CD4-positive, alpha-beta T cell treated with Interleukin-15 for 1 hour (primary cell): ENCODE measurements at regions not wholly inside any gene's neighbourhood (a gene's known extent, or its start where the extent isn't known, plus 50 kb on each side); places are given as distances from the start of the nearest gene placed in this dataset.

ENCODE experiments used
- DNase-seq: peaks from one replicate; pipeline ENCODE4 v3.0.0-alpha.2; 2020

DNA sequence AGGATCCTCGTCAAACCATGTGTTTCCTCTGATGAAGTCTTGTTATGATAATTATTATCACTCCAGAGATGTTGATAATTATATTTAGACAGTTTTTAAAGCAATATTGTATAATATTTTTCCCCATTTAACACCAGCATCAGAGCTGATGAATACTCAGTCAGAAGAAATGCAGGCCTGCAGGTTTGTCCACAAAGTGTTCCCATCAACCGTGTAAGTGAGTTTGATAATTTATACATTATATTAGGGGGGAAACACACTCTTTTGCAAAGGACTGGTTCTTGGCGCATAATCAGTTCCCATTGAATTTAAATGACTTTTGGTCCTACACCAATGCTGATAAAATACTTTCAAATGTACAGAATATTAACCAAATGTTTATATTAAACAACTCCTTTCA is 454.8 kb downstream of the TOX3 start:
- DNase-seq, result no peak

DNA sequence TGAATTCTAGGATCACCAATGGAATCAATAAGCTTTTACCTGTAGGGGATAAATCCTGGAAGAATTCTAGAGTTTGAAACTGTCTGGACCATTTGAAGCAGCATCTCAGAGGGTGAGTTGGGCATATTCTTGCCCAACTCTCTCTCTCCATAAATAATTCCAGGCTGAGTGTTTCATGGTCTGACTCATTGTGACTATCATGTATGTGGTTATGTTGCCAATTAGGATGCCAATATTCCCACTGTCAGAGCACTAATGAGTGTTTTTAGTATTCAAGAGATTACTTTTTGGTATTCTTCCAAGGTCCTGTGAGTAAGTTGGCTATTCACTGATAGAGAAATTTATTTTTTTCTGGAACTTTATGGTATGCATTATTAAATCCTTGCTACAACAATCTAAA is 456.9 kb downstream of the TOX3 start:
- no peak for DNase-seq

DNA sequence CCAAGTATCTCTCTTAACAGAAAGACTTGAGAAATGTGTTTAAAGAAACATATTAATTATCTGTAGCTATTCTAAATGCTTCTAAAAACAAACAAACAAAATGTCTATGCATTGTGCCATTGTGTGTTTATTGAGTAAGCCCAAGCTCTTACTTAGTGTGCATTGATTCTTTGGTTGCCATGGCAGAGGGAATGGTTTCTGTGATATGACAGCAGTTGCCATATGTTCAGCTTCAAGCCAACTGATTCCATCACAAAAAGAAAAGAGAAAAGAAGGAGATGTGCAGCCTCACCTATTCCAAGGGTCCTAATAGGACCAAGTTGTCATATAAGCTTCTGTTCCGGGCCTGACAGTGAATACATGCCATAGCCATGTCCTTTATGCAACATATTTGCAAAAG is 457.5 kb downstream of the TOX3 start:
- no peak for DNase-seq

DNA sequence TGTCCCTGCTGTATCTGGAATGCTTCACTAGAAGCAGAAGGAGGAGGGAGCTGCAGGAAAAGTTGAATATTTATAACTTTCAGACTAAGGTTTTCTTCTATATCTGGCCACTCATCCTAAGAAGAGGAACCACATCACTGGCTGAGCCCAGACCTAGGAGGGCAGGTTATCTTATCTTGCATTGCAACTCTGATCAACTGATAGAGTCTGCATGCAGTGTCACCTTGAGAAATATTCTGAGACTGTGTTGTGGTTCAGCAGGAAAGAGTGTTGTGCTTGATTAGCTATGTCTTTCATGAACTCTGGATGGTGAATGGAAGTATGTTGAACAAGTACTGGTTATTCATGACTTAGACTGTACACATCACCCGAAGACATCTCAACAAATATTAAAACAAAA is 460.0 kb downstream of the TOX3 start:
- DNase-seq, result no peak

DNA sequence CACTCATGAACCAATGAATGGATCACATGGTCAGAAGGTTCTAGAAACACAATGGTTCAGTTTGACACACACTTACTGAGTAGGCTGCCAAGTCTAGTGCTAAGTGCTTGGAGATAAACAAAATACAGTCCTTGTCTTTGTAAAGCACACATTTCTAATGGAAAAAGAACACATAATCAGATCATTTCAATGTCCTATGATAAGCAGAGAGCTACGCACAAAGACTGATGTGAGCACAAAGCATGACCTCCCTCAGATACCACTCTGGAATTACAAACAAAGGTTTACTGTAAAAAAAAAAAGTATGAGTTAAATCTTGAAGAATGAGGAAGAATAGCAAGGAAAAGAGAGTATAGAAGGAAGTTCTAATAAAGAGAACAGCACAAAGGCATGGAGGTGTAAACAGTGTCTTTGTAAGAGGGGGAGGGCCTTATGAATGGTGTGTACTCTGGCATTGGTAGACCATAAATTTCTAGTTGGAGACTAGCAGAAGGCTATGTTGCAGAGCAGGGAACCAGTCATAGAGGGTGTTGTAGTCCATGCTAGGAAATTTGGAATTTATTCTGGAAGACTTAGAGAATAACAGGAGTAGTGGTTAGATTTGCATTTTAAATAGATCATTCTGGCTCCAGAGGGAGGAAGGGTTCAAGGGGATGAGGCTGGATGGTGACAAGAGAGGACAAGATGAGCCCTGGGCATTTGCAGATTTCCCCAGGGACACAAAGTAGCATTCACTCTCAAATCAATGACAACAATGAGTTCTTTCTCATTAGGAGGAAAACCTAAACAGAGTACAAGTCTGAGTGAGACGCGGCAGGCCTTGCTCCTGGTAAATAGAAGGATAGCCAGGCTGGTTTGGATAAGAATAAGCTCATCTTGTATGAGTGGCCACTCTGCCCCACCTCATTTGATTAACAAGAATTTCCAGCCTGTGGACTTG is 468.0 kb downstream of the TOX3 start:
- DNase-seq, result no peak

DNA sequence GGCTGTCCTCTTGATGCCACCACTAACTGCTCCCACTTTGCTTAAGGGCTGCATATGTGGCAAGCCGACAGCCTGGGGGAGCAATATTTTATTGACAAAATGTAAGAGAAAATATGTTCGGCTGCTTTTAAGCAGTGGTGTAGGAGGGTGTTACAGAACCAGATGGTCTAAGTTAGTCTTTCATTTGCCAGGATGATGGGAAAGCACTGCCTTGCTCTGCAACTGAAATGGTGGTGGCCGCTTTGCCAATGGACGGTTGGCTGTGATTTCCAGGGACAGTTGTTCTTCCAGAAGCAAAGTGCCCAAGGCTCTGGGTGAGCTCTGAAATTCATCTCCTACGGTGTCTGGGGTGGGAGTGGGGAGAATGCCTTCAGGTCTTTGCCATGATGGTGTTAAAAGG is 469.3 kb downstream of the TOX3 start:
- DNase-seq, result no peak

DNA sequence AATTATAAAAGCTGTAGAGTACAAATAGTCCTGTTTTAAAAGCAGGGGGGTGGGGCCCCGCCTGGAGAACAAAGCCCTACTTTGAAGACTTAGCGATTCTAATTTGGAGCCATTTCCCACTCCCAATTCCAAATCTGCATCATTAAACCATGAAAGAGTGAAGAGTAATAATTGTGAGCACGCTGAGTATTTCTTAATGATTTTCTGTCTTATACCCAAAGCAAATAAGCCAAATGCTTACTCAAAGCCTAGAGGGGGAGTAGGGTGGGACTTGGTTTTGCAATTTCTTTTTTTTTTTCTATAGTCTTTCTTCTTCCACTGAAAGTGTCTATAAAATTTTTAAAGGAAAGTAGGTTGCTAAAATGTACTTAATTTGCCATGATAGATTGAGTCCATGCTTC is 470.1 kb downstream of the TOX3 start:
- DNase-seq, result no peak

DNA sequence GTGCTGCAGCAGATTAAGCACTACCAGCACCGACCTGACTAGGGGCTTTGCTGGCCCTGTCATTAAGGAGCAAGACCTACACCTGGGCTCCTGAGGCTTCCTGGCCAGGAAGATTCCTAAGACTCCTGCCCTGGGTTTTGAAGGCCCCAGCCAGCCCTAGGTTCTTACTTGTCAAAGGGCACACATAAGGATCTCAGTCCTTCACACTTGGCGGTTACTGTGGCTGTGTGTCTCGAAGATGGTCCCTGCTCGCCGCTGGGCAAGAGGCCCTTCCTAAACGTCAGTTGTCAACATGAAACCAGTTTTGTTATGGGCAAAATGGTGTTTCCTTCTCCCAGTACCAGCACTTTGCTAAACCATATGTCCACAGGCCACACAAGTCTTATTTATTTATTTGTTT is 470.6 kb downstream of the TOX3 start:
- no peak for DNase-seq

DNA sequence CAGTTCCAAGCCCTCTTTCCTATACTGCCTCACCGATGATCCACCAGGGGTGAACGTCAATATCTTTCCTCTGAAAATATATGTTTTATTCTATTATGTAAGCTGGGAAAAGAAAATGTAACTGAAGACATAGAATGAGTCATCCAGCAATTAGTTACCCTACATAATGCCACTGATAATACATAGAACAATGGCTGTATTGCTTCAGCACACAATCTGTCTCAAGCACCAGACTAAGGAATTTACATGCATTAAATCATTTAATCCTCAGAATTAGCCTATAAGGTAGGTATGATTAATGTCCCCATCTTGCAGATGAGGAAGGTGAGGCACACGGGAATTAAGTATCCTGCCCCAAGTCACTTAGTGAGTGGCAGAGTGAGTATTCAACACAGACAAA is 472.8 kb downstream of the TOX3 start:
- DNase-seq, result no peak

DNA sequence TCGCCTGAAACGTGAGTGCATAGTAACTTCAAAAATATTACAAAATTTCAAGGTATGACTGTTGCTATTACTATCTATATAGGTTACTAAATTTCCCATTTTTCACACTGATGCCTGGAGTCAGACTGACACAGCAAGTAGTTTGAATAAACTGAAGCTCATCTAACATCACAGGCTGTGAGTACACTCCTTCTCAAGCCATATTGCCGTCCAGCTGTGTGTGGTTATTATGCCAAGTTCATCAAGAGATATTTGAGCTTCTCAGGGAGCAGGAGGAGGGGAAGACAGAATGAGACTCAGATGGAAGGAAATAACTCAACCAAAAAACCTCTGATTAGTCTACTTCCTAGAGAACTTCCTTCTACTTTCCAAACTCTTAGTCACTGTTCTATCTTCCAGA is 473.9 kb downstream of the TOX3 start:
- no peak for DNase-seq

DNA sequence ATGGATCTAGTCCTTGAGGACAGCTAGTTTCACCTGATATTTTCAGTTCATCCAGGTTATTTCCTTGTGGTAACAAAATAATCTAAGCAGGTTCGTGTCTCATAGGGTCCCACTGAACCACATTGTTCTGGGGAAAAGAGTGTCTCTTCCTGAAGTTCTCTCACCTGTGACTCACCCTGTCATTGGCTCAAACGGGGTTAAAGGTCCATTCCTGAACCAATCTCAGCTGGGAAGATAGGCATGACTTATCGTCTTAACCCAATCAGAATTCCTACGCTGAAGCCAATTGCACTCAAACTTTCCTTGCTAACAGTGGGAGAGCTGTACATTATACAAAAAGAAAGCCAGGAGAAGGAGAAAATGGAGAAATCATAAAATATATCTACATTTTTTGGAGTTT is 475.8 kb downstream of the TOX3 start:
- DNase-seq, result no peak

DNA sequence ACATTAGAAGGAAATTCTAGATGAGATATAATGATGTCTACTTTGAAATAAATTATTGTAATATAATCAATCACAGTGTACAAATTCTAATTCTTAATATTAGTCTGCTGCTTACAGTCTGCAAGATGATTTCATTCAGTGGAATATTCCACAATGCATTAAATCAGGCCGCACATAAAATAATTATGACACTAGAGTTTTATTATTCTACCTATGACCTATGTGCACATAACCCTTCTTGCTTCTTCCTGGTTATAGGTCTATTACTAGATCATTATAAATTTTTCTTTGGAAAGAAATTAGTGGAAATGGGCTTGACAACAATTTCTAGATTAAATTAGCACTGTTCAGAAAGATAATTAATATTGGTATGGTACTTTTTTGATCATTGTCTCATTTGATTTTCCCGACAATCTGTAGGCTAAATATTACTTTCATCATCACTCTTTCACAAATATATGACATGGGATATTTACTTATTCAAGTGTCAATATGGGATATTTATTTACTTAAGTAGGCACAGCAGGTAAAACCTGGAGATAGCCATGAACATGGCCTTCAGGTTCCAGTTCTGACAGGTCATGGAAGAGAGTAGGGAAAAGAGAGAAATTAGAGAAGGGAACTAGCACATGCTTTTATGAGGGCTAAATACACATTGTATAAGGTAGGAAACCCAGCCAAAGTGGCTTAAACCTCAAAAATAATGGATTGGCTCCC is 476.4 kb downstream of the TOX3 start:
- DNase-seq, result no peak

DNA sequence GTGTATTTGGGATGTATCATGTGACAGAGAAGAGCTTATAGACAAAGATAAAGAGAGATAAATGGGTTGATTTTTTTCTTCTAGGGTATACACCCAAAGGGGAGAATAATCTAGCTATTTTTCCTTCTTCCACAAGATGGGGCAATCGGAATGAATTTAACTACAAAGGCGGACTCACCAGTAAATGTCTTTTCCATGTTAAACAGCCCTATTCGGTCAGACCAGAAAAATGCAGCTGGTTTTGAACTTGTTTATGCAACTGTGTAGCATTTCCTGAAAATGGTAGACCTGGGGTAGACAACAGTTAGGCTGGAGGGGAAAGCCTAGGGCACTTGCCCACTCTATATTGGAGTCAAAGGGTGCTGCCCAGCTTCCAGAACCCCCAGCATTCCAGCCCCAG is 477.1 kb downstream of the TOX3 start:
- DNase-seq, result no peak

DNA sequence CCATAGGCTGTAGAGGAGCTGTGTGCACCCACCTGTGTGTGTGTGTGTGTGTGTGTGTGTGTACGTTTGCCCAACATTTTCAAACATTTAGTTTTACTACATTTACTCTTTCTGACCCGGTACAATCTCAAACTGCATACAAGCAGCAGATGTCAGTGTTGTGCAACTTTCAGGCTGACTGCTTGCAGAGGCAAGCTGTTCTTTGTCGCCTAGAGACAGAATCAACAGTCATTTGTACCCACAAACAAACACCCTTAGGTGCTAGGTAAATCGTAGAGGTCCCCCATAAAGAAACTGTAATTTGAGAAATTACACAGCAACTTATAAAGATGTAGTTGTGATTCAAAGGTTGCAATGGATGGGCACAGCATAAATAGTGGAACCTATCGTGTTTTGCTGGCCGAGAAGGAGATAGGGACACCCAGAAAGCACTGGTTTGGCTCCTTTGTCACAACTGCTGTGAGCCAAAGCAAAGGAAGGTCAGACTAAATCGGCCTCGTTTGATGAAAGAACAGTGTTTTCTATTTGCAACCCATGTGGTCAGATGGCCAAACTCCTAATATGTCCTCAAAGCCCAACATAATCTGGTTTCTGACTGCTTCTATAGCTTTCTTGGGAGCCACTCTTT is 478.4 kb downstream of the TOX3 start:
- DNase-seq, result no peak

DNA sequence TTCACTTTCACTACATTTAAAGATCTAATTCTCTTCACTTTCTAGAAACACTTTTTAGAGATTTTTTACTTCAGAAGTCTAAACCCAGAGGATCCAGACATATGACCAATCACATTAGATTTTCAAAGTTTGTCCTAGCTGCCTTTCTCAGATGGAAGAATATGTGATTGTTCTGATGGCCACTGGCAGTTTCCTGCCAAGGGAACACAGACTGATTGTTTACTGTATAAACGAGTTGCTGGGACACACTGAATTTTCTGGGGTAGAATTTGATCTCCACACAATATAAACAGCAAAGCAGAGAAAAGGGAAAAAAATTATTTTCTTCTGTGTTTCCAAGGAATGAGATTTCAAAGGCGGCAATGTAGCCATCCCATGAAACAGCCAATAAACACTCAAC is 480.0 kb downstream of the TOX3 start:
- no peak for DNase-seq

DNA sequence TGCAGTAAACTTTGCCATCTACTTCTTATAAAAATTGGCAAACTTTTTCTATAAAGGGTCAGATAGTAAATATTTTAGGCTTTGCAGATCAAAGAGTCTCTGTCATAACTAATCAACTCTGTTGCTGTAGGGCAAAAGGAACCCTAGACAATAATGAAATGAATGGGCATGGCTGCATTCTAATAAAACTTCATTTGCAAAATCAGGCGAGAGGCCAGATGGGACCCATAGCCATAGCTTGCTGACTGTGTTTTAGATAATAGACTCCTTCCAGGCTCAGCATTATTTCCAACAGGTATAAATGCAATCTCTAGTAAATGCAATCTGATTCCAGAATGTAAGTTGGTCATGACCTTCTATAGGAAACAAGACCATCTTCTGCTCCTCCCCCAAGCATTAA is 490.7 kb downstream of the TOX3 start:
- no peak for DNase-seq

DNA sequence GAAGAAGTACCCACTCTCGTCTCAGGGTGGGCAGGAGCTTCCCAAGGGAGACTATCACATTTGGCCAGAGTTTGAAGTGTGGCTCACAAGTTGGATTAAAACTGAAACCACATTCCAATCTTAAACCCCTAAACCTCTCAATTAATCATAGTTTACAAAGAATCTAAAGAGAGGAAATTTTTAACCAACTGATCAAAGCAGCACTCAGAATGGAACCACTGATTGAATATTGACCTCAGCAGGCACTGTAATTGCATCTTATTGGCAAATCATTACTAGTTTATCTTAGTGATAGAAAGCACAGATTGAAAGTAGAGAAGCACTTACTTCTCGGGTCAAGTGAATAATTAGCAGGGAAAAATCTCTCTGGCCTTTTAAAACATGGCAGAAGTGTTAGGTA is 491.6 kb downstream of the TOX3 start:
- no peak for DNase-seq

DNA sequence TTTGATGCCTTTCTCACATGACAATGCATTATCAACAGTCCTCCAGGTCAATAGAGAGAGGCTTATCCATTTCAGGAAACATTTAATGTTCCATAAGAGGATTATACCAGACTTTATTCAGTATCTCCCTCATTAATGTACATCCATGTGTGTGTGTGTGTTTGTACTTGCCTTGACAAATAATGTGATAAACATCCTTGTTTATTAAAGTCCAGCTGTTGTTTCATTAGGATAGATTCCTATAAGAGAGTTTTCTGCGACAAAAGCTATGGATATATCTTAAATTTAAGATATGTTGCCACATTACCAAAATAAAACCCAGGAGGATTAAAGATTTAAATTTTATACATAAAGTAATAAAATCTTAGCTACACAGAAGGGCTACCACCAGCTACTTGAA is 492.6 kb downstream of the TOX3 start:
- DNase-seq, result no peak

DNA sequence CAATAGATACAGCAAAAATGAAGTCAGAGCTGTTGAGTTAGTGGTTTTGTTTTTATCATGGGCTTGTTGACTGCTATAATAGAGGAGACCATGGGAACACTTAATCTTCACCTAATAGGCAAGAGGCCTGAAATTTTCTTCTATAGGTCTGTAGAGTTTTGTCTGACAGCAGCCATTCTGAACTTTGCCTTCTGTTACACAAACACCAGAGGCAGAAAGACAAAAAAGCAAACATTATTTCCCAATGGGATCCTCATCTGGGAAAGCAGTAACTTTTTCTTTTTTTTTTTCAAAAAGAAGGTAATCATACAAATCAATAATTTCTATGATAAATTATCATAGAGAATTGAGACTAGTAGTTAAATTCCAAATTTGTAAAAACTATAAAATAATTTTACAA is 494.1 kb downstream of the TOX3 start:
- no peak for DNase-seq

DNA sequence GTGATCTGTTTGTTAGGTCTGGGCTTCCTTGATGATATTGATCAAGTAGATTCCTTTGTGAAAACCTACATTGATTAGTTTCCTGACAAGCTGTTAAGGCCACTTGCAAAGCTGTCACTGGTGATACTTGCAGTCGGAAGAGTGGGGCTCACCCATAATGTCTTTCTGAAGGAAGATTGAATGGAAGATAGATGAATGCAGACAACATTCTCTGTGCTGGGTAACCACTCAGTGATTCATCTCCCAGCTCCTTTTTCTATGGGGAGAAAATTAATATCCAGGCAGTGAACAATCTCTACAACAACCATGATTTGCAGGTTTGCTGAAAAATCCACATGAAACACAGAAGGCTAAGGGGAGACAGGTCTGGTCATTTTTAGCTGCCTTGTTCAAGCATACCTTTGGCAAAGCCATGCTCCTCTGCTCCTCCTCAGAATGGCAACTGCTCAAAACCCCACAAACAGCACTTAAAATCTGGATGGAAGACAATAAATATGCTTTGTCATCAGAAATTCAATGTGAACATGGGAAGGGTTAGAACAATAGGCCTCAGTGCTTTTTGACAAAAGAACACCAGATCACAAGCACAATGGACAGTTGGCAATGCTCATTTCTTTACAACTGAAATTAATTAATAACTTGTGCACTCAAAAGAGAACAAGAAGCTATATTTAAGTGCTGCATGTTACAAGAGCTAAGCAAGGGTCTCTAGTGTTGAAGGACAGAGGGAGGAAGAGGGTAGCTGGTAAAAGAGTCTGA is 495.4 kb downstream of the TOX3 start:
- no peak for DNase-seq

DNA sequence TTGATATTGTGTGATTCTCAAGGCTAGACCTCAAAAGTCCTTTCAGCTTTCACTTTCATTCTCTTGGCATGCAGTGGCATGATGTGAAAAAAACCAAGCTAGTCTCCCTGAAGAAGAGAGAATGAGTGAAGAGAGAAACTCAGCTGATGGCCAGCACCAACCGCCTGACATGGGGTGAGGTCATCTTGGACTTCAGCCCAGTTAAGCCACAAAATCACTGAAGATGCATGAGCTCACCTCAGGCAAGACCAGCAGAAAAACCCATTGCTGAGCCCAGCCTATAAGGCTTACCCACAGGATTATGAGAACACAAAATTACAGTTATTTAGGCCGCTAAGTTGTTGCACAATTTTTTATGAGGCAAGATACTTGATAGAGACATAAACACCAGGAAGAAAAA is 496.5 kb downstream of the TOX3 start:
- DNase-seq, result no peak

DNA sequence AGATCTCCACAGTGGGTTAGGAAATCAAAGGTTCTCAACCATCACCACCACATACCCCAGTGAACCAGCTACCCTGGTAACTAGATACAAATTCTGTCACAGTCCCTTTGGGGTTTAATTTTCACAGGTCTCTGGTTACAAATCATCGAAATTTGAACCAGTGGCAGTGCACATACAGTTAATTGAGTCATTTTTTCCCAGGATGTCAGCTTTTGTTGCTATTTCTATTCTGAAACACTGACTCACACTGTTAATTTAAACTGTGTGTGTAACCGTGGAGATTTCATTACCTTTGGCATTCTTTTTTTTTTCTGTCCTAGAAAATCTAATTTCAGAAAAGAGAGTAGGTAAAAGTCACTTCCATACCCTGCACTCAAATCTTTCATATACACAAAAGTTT is 511.5 kb downstream of the TOX3 start:
- DNase-seq, result no peak

DNA sequence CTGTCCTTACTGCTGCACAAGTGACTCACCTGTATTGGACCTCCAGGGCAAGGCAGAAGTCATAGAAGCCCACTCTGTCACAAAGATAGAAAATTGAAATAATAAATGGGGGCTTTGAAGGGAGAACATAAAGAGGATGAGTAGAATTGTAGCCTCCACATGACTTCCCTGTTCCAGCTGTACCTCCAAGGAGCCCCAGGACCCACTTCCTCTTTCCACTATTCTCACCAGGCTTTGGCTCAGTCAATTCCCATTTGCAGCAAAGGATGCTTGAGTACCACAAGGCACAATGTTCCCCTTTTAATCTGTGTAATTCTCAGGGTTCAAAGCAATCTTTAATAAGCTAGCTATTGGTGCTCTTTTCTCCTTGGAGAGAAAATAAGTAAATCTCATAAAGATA is 512.1 kb downstream of the TOX3 start:
- no peak for DNase-seq
